Prostate gland (tissue), 2 donors: ENCODE measurements at regions not wholly inside any gene's neighbourhood (a gene's known extent, or its start where the extent isn't known, plus 50 kb on each side); places are given as distances from the start of the nearest gene placed in this dataset.

Experiments used
- DNase-seq: peaks from one replicate; pipeline ENCODE4 v3.0.0-alpha.2; 2019; ENCODE audit warnings: low spot score
- H3K27ac ChIP-seq, 2 donors: fragments of 200-600 bp; sonication (generic); 2 replicates each; pipeline ENCODE4 v1.5.1; 2017 to 2019
- H3K27me3 ChIP-seq: fragments of 200-600 bp; sonication (generic); replicated peaks from 2 replicates; pipeline ENCODE4 v1.5.1; 2019; ENCODE audit not compliant: insufficient read depth
- H3K36me3 ChIP-seq, 2 donors: fragments of 200-600 bp; sonication (generic); 1 replicate in 1 of 2; 2 replicates in 1 of 2; pipeline versions ENCODE4 v1.5.1 to v1.8.1; 2017 to 2019
- H3K4me1 ChIP-seq: fragments of 200-600 bp; sonication (generic); replicated peaks from 2 replicates; pipeline ENCODE4 v1.5.1; 2019
- H3K4me3 ChIP-seq, 2 donors: fragments of 200-600 bp; sonication (generic); 2 replicates each; pipeline ENCODE4 v1.5.1; 2017 to 2019
- H3K9me3 ChIP-seq: fragments of 200-600 bp; sonication (generic); 2 replicates; pipeline ENCODE4 v1.5.1; 2017
- POLR2A ChIP-seq: fragments of 450-650 bp; IDR thresholded peaks from one replicate; pipeline ENCODE4 v1.6.1; 2016; ENCODE audit warnings: antibody characterized with exemption, mild to moderate bottlenecking
- POLR2AphosphoS5 ChIP-seq: sonication (generic); formaldehyde crosslinking; IDR thresholded peaks from one replicate; pipeline ENCODE4 v1.6.1; 2017; ENCODE audit warnings: antibody characterized with exemption
- WGBS: methylation state at CpG from one replicate; pipeline ENCODE4 v1.1.5; 2018; 5-methylcytosine and 5-hydroxymethylcytosine counted together
- intact Hi-C: fragments of 100-400 bp; cut with DNase I; formaldehyde crosslinking; loops from one replicate; pipeline ENCODE4 v1.14.2; 2022
- TF ChIP-seq, protein P1 (sequence below), 4 experiments: fragments of 200-600 bp in 2 of 4; fragments of 450-650 bp in 2 of 4; sonication (generic) in 2 of 4; IDR thresholded peaks; 1 replicate in 3 of 4; 2 replicates in 1 of 4; pipeline ENCODE4 v1.5.1; 2016 to 2019; ENCODE audit warnings: antibody characterized with exemption in 4 of 4, mild to moderate bottlenecking in 2 of 4, moderate library complexity in 2 of 4

DNA sequence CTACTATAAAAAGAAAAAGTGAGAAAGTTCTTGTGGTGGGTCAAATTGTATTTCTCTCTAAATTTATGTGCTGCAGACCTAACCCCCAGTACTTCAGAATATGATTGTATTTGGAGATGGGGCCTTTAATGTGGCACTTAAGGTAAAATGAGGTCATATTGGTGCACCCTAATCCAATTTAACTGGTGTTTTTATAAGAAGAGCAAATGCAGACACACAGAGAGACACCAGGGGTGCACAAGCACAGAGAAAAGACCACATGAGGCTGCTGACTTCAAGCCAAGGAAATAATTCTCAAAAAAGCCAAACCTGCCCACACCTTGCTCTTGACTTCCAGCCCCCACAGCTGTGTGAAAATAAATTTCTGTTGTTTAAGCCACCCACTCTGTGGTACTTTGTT is 80.2 kb upstream of the HTR4 start:
- intact Hi-C loops = loop anchor here (2.0 to 5.0 kb wide), 3 partner anchors 264 to 557 kb away; no protein-coding TSS in a partner anchor
- Histone ChIP-seq H3K27ac (no peak overlapping the region), H3K4me1 (no peaks in the 10 kb centered on the region), H3K4me3 (no peak overlapping the region), H3K36me3 (no peaks in the 10 kb centered on the region), H3K9me3 (no peaks in the 10 kb centered on the region), H3K27me3 (no peaks in the 10 kb centered on the region)
- TF ChIP-seq POLR2AphosphoS5 = no peak
- TF ChIP-seq, protein P1, sequence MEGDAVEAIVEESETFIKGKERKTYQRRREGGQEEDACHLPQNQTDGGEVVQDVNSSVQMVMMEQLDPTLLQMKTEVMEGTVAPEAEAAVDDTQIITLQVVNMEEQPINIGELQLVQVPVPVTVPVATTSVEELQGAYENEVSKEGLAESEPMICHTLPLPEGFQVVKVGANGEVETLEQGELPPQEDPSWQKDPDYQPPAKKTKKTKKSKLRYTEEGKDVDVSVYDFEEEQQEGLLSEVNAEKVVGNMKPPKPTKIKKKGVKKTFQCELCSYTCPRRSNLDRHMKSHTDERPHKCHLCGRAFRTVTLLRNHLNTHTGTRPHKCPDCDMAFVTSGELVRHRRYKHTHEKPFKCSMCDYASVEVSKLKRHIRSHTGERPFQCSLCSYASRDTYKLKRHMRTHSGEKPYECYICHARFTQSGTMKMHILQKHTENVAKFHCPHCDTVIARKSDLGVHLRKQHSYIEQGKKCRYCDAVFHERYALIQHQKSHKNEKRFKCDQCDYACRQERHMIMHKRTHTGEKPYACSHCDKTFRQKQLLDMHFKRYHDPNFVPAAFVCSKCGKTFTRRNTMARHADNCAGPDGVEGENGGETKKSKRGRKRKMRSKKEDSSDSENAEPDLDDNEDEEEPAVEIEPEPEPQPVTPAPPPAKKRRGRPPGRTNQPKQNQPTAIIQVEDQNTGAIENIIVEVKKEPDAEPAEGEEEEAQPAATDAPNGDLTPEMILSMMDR (IDR thresholded peaks at IDR 0.05) = no peak
- no peak for TF ChIP-seq POLR2A
- DNase-seq = no peak

DNA sequence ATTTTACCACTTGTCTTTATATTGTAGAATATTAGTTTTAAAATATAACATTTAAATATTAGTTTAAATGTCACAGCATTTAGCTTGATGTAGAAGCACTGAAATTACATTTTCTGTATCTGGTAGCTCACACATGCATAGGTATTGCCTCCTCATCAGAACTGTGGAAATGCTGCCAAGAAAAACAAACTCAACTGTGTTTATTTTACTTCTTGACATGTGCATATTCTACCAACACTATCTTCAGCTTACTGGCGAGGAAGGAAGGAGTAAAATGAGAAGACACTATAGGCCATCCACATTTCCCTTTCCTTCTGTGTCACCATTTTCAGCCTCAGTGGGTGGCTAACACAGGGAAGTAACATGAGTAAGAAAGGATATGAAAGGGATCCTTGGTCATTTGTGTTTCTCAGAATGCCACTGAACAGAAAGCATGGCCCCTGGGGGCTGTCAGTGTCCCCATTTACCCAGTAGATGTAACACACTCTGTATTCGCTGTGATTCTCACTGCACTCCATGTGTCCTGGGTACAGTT is 81.0 kb upstream of the HTR4 start:
- H3K9me3 ChIP-seq = no peaks in the 10 kb centered on the region
- intact Hi-C loops = loop anchor here (2.0 kb wide), 1 partner anchor 263 kb away; no protein-coding TSS in a partner anchor
- DNase-seq = no peak
- H3K27me3 ChIP-seq = no peaks in the 10 kb centered on the region
- no peaks in the 10 kb centered on the region for H3K4me1 ChIP-seq
- H3K4me3 ChIP-seq = no peak overlapping the region
- WGBS = 66% methylated on average over 2 of the region's 2 CpGs
- H3K27ac ChIP-seq = no peak overlapping the region
- no peaks in the 10 kb centered on the region for H3K36me3 ChIP-seq
- TF ChIP-seq, protein P1 (IDR thresholded peaks at IDR 0.05) = no peak
- TF ChIP-seq POLR2AphosphoS5 (no peak), POLR2A (no peak)

DNA sequence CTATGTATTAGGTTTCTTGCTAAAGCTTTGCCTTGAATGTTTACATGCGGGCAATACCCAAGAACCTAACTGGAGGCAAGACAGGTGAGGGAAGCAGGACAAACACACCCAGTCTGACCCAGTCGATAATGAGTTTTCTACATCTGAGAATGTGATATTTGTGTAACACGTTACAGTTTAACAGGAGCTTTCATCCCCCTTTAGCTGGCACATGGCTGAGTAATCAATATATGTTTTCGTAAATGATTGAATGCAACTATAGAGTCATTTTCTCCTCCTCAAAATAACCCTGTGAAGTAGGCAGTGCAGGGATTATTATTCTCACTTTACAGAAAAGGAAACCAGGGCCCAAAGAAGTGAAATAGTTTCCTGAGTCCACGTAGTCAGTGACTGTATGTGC is 84.7 kb upstream of the HTR4 start:
- intact Hi-C loops = no loop called here
- DNase-seq = no peak
- no peaks in the 10 kb centered on the region for H3K9me3 ChIP-seq

DNA sequence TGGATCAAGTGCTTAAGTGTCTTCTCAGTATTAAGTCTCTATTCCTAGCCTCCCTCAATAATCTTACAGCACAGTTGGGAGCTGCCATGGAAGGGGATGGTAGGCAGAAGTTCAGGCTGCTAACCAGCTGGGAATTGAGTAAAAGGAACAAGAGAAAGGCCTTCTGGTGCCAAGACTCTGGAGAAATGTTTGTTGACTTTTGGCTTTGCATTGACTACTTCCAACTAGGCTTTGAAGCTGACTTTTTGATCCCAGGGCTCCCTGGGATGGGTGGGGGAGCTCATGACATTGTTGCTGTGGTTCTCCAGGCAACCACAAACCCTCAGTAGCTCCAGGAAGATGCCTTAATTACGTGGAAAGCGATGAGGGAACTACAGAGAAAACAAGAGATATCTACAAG is 85.2 kb upstream of the HTR4 start:
- Histone ChIP-seq H3K27me3 (no peaks in the 10 kb centered on the region), H3K36me3 (no peaks in the 10 kb centered on the region), H3K4me1 (no peaks in the 10 kb centered on the region), H3K4me3 (no peak overlapping the region), H3K9me3 (no peaks in the 10 kb centered on the region), H3K27ac (no peak overlapping the region)
- WGBS = 52% methylated on average over 2 of the region's 2 CpGs
- TF ChIP-seq POLR2A (no peak), POLR2AphosphoS5 (no peak)
- TF ChIP-seq, protein P1 (IDR thresholded peaks at IDR 0.05) = no peak
- DNase-seq = no peak
- intact Hi-C loops = no loop called here

More for the DNA sequence above, 84.7 kb upstream of the HTR4 start:
- H3K27me3 ChIP-seq = no peaks in the 10 kb centered on the region
- H3K36me3 ChIP-seq = no peaks in the 10 kb centered on the region
- no peak overlapping the region for H3K4me3 ChIP-seq
- TF ChIP-seq POLR2AphosphoS5 (no peak), POLR2A (no peak)
- TF ChIP-seq, protein P1 (IDR thresholded peaks at IDR 0.05) = no peak
- H3K27ac ChIP-seq = no peak overlapping the region
- H3K4me1 ChIP-seq = no peaks in the 10 kb centered on the region
- 88% methylated on average over 5 of the region's 5 CpGs for WGBS

DNA sequence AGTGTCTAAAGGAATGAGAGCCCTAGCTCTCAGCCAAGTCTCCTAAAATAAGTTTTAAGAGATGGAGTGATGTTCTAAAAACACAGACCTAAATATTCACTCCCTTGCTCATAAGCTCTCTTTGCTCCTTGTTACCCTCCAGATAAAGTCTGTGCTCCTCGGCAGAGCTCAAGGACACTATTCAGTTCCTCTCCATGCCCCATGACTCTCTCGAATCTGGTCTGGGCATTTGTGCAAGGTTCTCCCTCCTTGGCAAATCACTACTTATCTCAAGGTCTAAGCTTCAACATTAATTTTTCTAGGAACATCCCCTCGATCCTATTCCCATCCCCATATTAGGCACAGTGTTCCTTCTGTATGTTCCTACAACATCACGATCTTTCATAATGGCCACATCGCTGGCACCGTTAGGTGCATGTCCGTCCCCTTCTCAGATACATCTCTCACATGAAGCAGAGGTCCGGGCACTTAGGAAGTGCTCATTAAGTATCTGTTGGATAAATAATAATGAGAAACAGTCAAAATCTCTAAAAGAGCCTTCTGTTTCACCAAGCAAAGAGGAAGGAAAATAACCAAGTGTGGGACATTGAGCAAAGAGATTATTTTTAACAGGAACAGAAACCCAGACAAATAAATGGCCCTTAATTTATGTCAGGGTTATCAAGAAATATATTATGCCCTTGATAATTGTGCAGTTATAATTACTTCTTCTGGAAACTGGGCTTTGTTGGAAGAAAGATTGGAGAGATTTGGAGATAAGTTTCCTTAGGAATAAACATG is 85.9 kb upstream of the HTR4 start:
- H3K4me3 ChIP-seq = no peak overlapping the region
- no peaks in the 10 kb centered on the region for H3K4me1 ChIP-seq
- no peaks in the 10 kb centered on the region for H3K9me3 ChIP-seq
- intact Hi-C loops = no loop called here
- H3K36me3 ChIP-seq = no peaks in the 10 kb centered on the region
- TF ChIP-seq POLR2A (no peak), POLR2AphosphoS5 (no peak)
- TF ChIP-seq, protein P1 (IDR thresholded peaks at IDR 0.05) = no peak
- no peak overlapping the region for H3K27ac ChIP-seq
- DNase-seq = no peak
- WGBS = 67% methylated on average over 8 of the region's 8 CpGs
- no peaks in the 10 kb centered on the region for H3K27me3 ChIP-seq
